HG03108 (cell line): ENCODE measurements at regions not wholly inside any gene's neighbourhood (a gene's known extent, or its start where the extent isn't known, plus 50 kb on each side); places are given as distances from the start of the nearest gene placed in this dataset.
A peak's percentile ranks its signal among the peaks of the same experiment; 100 is the strongest.
"Not testable (repeated sequence)": the region's sequence is repeated elsewhere in the genome, so short reads cannot be mapped to it uniquely, and the experiment has no call there.

Experiments
- ATAC-seq: cut with Tn5 transposase; IDR thresholded peaks from one replicate; pipeline ENCODE4 v1.9.1; 2021; ENCODE audit warnings: moderate library complexity; ENCODE audit not compliant: unreplicated experiment

GRCh38 chr10:23543691-23544380 lies 105.0 kb downstream of the OTUD1 start:
- no peak for ATAC-seq

DNA sequence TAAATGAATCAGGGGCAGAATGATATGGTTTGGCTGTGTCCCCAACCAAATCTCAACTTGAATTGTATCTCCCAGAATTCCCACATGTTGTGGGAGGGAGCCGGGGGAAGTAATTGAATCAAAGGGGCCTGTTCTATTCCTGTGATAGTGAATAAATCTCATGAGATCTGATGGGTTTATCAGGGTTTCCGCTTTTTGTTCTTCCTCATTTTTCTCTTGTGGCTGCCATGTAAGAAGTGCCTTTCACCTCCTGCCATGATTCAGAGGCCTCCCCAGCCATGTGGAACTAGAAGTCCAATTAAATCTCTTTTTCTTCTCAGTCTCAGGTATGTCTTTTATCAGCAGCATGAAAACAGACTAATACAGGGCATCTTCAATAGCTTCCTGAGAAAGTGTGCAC lies 107.0 kb downstream of the OTUD1 start:
- ATAC-seq = not testable (repeated sequence)

GRCh38 chr10:23556727-23557440 lies 118.0 kb downstream of the OTUD1 start:
- ATAC-seq = no peak

DNA sequence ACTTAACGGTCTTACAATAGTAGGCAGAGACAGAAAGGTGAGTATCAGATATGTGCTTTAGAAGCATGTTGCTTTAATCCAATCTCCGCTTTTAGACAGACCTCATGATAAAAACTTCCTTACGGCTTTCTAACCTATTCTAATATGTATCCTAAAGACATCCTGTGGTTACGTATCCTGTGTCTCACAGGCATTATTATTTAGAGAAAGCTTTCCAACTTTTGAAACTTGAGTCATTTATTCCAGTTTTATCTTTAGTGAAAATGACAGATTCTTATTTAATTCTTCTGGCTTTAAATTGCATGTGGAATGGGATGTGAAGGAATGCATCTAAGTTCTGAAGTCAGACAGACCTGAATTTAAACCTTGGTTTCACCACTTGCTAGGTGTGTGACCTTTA lies 118.9 kb downstream of the OTUD1 start:
- no peak for ATAC-seq

GRCh38 chr10:23558361-23558799 lies 119.5 kb downstream of the OTUD1 start:
- ATAC-seq = no peak

DNA sequence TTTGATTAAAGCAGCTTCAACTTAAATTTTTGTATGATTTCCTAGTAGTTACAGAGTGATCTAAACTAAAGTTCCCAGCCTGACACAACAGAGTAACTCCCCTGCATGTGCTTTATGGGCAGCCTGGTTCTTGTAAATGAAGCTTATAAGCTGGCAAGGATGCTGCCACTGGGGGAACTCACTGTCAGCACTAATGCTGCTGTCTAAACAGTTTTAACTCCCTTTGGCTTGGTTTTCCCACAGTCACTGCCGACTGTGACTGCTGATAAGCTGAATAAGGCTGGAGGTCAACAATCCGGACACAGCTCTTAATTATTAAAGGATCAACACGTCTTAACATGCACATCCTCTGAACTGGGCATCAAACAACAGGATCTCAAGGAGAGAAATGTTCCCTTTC lies 130.1 kb downstream of the OTUD1 start:
- no peak for ATAC-seq

GRCh38 chr10:23571884-23572283 lies 133.0 kb downstream of the OTUD1 start:
- no peak for ATAC-seq

- ATAC-seq = no peak
Measured at GRCh38 chr10:23581906-23582450, 143.1 kb downstream of the OTUD1 start.

DNA sequence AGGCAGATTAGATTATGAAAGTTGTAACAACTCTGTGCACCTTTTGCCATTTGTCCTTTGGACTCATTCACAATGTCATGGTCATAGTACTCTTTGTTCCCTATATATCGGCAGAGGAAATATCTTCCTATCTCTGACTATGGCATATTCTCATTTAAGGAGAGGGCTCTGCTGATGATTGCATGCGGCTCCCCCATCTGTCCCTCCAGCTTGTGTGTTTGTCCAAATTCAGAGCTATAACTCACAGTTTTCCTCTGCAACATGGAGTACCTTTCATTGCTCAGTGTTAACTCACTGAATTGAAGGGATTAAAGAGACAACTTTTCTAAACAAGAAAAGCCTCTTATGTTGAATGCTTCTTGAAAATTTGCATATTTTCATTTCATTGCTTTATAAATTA lies 145.5 kb downstream of the OTUD1 start:
- ATAC-seq = no peak

- ATAC-seq = no peak
Measured at GRCh38 chr10:23585186-23585585, 146.3 kb downstream of the OTUD1 start.

DNA sequence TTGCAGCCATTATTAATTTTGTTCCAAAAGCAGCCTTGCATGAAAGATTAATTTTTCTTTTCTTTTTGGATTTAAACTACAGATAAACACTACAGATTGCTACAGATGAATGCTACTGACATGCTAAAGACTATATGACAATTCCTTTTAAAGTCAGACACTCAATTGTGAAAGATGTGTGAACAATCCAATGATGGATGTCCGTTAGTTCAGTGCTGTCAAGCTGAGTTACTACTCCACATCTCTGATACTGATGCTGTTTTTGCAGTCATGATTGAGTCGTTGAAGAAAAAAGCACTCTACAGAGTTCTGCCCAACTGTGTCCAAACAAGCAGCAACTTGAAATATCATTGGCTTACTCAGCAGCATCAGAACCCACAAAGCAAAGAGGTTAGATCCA lies 146.8 kb downstream of the OTUD1 start:
- ATAC-seq = no peak

DNA sequence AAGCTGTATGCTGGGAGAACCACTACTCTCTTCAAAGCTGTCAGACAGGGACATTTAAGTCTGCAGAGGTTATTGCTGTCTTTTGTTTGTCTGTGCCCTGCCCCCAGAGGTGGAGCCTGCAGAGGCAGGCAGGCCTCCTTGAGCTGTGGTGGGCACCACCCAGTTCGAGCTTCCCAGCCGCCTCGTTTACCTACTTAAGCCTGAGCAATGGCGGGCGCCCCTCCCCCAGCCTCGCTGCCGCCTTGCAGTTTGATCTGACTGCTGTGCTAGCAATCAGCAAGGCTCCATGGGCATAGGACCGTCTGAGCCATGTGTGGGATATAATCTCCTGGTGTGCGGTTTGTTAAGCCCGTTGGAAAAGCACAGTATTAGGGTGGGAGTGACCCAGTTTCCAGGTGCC lies 156.4 kb downstream of the OTUD1 start:
- ATAC-seq = not testable (repeated sequence)

GRCh38 chr10:23604613-23605012 lies 165.7 kb downstream of the OTUD1 start:
- no peak for ATAC-seq

DNA sequence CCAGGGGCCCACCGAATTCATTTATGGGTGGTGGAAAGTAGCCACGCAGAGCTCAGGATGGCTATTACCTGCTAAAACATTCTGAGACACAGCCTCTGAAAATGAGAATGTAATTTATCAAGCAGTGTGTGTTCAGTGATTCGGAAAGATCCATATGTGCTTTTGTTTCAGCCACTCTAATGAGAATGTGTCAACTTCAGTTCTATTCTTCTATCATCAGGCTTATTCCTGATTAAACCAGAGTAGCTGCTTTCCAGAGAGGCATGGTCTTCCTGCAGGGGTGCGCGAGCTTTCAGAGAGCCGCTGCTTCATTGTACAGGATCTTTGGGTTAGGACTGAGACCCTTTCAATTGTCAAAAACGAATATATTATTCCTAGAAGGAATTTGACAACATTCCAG lies 167.6 kb downstream of the OTUD1 start:
- no peak for ATAC-seq

GRCh38 chr10:23608926-23609325 lies 170.1 kb downstream of the OTUD1 start:
- ATAC-seq = no peak

GRCh38 chr10:23610626-23611307 lies 171.9 kb downstream of the OTUD1 start:
- ATAC-seq = no peak

DNA sequence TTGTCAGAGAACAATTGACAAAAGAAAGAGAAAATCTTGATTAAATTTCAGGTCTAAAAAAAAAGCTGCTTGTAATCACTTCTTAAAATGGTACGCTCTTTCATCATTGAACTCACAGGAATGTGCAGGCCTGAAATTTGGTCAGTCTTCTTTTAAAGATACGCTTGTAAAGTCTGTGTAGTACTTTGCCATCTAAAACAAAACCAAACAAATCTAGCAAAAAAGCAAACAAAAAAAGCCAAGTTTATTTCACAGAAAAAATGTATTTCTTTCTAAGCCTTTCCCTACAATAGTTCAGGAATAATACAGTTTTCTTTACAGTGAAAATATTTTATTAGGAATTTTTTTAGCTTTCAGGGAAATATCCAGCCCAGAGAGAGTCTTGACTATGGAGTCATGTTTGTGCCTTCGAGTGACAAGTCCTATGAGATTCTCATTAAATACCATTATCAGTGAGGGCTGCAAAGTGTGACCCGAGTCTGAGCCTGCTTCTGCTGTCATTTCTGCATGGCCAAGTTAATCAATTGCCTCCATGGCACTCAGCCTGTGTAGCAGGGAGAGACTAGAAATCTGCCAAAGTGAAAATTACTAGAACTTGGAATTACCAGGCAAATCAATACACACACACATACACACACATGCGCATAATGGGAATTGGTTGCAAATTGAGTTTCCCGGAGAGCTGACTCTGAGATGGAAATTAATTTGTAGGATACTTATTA lies 172.6 kb downstream of the OTUD1 start:
- no peak for ATAC-seq

DNA sequence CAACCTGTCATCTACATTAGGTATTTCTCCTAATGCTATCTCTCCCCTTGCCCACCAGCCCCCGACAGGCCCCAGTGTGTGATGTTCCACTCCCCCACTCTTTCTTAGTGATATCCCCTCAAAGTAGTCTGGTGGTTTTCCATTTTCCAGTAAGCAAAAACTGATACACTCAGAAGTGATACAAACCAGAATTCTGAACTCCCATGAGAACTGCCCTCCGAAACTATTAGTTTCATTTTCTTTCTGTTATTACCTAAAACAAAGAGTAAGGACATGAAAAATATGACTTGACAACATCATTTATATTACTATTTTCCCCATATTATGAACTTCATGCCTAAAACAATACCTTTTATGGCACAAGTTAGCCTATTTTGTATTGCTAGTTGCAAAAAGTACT lies 175.0 kb downstream of the OTUD1 start:
- ATAC-seq = peak; percentile 68

- peak; percentile 35 for ATAC-seq
Measured at GRCh38 chr10:23614483-23614882, 175.6 kb downstream of the OTUD1 start.

DNA sequence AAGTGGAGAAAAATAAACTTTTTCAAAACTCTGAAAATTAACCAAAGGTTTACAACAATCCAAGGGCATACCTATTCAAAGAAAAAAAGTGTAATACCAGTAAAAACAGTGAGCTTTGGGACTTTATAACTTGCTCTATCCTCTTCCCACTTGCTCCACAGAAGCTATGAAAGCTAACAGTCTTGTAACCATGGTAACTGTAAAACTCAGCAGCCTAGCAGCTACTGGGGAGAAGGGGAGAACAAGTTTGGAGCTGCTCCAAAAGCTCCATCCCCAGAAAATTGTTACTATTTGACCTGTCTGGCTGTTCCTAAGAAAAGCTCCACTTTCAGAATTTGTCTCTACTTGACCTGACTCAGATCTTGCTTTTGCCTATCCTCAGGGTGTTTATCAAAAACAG lies 191.5 kb downstream of the OTUD1 start:
- ATAC-seq = no peak

GRCh38 chr10:23630885-23631284 lies 192.0 kb downstream of the OTUD1 start:
- no peak for ATAC-seq
